CD4-positive, alpha-beta T cell treated with Interferon alpha-2 for 1 hour (primary cell): ENCODE measurements at regions not wholly inside any gene's neighbourhood (a gene's known extent, or its start where the extent isn't known, plus 50 kb on each side); places are given as distances from the start of the nearest gene placed in this dataset.
A peak's percentile ranks its signal among the peaks of the same experiment; 100 is the strongest.
"Not testable (repeated sequence)": the region's sequence is repeated elsewhere in the genome, so short reads cannot be mapped to it uniquely, and the experiment has no call there.

Experiments used
- DNase-seq, 2 donors: peaks; one replicate each; pipeline ENCODE4 v3.0.0-alpha.2; 2020 to 2022

GRCh38 chr22:22759371-22759770 is 115.0 kb downstream of the GGTLC2 start:
- peak in 1 of 2 donors; percentile 43 for DNase-seq

DNA sequence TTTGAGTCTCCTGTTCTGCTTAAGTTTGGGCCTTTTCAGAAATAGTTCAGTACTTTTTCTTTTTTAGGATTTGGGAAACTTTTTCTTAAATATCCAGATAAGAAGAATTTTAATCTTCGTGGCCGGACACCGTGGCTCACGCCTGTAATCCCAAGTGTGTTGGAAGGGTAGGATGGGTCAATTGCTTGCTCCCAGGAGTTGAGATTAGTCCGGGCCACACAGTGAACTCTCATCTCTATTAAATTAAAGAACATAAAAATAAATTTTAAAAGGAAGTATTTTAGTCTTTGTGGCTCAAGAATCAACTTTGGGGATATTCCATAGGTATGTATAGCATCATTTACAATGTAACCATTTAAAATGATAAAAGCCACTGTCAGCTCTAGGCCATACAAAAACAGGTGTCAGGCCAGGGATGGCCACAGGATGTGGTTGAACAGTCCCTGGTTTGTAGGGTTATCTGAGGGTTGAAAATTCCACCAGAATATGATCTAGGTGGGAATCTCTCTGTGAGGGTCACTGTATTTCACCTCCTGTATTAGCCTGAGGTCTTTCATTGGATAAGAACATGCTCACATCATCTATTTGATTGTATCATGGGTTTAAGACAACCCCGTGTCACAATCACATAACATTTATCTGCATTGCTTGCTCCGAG is 115.6 kb downstream of the GGTLC2 start:
- DNase-seq, result no peak

GRCh38 chr22:22761606-22761962 is 117.2 kb downstream of the GGTLC2 start:
- no peak for DNase-seq

GRCh38 chr22:22761963-22762772 is 117.8 kb downstream of the GGTLC2 start:
- no peak for DNase-seq

DNA sequence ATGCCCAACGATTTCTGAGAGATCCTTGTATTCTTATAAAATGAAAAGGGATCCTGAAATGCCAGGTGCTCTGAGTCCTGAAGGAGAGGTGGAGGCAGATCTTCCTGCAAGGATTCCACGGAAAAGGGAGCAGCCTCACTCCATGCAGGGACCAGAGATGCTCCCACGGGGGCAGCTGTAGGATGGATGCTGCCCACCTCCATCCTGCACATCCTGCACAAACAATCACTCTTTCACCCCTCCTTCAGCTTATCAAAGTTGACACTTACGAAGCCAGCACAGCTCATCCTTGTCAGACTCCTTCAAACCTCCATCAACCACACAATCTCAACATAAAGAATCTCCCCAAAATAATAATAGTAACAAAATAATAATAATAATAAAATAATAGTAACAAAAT is 119.1 kb downstream of the GGTLC2 start:
- DNase-seq, result no peak

- DNase-seq, result no peak
Observed at GRCh38 chr22:22764085-22764484, 119.7 kb downstream of the GGTLC2 start.

GRCh38 chr22:22767876-22768602 is 119.6 kb upstream of the IGLL5 start:
- no peak for DNase-seq

DNA sequence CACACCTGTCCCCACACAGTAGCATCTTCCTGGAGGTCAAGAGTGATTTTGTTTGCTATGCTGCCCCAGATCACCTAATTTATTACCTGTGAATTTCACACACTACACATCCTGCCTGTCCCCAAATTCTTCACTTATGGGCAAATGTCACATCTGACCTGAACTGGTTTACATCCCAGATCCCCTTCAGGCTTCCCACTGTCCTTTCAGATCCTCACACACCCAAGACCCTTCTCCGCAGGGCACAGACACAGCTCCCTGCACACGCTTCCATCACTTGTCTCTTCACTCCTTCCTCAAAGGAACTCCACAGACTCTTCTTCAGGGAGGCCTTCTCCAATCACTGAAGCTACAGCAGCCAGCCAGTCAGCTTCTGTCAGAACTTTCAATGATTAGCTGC is 118.7 kb upstream of the IGLL5 start:
- no peak for DNase-seq

GRCh38 chr22:22769434-22770279 is 118.0 kb upstream of the IGLL5 start:
- no peak for DNase-seq

DNA sequence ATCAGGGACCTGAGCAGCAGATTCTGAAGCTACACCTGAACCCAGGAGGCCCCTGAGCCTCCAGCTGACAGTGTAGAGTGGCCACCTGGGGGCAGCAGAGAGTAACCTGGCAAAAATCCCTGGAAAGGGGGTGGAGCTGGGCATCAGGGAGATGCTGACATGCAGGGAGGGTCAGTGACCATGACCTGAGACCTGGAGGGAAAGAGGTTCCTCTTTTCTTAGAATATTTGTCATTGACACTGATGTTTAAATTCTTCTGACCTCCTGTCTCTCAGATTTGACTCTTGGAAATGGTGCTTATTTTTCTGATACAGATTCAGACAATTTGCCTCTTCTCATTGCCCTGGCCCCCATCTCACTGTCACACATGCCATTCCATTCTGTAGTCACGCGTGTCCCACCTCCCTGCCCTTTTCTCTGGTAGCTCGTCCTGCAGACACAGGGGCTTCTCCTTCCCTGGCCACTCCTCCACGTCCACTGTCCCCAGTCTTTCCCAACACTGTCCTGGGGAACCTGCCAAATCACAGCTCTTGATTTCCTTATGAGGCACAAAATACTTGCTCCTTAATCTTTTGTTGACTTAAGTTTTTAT is 117.2 kb upstream of the IGLL5 start:
- DNase-seq, result peak; percentile 24 to 61

DNA sequence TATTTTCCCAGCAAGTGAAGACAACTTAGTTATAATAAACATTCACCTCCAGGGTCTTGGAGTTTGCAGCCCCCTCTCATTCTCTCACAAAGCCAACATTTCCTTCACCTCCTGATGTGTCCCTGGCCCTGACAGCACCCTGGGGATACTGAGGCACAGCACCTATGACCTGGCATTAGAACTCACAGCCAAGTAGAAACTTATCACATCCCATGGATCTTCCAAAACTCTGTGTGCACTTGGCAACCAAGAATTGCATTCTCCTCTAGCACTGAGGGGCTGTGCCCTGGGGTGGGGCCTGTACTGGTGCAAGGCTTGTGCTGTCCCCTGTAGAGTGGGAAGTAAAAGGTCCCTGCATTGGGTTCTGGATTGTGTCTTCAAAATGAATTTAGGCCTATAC is 116.7 kb upstream of the IGLL5 start:
- no peak for DNase-seq

DNA sequence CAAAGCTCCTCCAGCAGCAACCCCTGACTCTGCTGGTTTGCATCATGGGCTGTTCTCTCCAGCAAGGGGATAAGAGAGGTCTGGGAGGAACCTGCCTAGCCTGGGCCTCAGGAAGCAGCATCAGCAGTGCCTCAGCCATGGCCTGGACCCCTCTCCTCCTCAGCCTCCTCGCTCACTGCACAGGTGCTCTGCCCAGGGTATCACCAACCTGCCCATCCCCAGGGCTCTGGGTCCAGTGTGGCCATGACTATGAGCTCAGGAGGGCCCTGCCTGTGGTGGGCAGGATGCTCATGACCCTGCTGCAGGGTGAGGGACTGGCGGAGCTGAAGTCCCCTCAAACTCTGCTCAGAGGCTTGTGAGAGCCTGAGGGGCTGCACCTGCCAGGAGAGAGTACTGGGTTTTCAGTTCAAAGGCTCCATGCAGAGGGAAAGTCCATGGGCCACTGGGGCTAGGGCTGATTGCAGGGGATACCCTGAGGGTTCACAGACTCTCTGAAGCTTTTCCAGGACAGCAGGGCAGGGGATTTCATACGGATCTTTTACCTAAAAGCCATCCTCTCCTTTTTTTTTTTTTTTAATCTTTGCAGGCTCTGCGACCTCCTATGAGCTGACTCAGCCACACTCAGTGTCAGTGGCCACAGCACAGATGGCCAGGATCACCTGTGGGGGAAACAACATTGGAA is 115.8 kb upstream of the IGLL5 start:
- no peak for DNase-seq

- DNase-seq, result no peak
Observed at GRCh38 chr22:22772396-22772795, 115.2 kb upstream of the IGLL5 start.

DNA sequence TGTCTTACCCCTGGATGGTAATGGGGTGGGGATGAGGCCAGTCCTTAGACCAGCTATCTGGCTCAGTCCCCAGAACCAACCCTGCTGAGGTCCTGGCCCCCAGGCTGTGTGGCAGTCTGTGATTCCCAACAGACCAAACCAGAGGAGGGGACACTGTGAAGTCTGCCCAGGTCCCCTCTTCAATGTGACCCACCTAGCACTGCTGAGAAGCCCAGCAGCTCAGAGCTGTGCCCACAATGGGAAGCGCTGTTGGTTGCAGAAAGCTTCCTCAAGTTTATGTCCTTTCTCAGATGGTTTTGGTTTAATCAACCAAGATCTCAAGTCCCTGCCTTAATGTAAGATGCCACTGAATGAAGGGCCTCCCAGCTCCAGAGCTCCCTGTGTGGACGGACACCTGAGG is 114.7 kb upstream of the IGLL5 start:
- DNase-seq, result no peak

DNA sequence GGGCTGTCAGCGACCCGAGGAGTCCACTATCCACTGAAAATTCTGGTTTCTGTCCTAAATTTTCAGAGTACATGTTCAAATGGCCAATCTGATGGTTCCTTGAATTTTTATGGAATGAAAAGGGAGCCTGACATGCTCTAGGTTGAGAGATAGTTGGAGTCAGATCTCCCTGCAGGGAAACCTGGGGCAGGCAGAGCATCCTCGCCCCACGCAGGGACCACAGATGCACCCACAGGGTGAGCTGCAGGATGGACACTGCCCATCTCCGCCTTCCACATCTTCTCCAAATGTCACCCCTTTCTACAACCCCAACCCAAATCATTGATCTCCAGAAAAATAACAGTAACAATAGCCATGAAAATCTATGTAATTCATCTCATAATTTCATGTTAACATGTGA is 114.2 kb upstream of the IGLL5 start:
- no peak for DNase-seq

- DNase-seq, result no peak
Observed at GRCh38 chr22:22773979-22774604, 113.5 kb upstream of the IGLL5 start.

- DNase-seq, result not testable (repeated sequence)
Observed at GRCh38 chr22:22774762-22775161, 112.9 kb upstream of the IGLL5 start.

GRCh38 chr22:22776121-22776520 is 111.5 kb upstream of the IGLL5 start:
- DNase-seq, result no peak

DNA sequence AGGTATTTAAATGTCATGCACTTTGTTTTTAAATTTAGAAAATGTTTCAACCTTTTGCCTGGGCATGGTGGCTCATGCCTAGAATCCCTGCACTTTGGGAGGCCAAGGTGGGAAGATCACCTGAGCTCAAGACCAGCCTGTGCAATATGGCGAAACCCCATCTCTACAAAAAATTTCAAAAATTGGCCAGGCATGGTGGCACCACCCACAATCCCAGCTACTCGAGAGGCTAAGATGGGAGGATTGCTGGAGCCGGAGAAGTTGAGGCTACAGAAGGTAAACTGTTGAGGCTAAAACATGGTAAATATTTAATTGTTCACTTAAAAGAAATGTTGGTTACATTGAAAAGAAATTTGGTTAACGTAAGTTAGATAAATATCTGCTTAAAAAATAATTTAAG is 108.4 kb upstream of the IGLL5 start:
- no peak for DNase-seq

- no peak for DNase-seq
Observed at GRCh38 chr22:22783575-22783974, 104.0 kb upstream of the IGLL5 start.

DNA sequence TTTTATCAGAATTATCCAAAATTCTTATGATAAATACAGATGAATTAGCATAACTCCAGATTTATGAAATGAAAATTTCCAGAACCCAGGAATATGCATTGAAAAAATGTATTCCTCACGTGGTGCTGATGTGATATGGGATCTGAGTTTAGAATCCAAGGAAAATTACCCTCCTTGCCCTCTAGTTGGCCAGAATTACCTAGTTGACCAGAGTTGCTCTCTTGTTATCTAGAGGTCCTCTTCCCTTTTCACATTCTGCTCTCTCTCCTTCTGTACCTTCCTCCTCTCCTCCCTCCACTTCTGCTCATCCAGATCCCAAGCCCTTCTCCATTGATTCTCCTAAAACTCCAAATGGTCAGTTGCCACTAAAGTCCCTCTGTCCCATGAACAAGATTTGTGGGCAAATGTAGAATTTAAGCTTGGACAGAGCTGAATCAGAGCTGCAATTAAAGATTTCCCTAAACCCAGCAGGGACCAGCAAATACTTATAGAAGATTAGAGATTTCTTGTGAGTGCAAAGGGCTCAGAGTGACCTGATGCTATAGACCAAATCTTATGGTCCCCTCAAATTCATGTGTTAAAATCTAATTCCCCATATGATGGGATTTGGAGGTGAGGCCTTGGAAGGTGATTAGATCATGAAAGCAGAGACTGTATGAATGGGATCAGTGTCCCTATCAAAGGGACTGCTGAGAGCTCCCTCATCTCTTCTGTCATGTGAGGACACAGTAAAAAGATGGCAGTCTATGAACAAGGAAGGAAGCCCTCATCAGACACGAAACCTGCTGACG is 103.2 kb upstream of the IGLL5 start:
- DNase-seq, result no peak
